ENCODE measurements at regions not wholly inside any gene's neighbourhood (a gene's known extent, or its start where the extent isn't known, plus 50 kb on each side); places are given as distances from the start of the nearest gene placed in this dataset.
"Not testable (repeated sequence)": the region's sequence is repeated elsewhere in the genome, so short reads cannot be mapped to it uniquely, and the experiment has no call there.

DNA sequence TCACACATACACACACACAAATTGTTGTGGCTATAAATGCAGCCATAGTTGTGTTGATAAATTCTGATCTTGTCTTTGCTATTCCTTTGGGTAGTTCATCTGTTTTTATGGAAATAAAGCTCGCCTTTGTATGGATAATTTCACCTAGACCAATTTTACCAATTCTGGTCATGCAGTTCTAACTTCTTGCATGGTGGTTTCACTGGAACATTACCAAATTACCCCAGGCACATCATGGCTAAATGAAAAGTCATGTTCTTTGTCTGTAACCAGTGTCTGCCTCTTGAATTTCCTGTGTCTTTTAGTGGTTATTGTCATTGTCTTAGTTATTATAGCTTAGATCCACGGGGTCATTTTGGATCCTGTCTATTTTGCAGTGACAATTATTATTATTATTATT lies 50.3 kb upstream of the TMC1 start:
- DNase-seq (ENCODE audit: low spot score): no peak

DNA sequence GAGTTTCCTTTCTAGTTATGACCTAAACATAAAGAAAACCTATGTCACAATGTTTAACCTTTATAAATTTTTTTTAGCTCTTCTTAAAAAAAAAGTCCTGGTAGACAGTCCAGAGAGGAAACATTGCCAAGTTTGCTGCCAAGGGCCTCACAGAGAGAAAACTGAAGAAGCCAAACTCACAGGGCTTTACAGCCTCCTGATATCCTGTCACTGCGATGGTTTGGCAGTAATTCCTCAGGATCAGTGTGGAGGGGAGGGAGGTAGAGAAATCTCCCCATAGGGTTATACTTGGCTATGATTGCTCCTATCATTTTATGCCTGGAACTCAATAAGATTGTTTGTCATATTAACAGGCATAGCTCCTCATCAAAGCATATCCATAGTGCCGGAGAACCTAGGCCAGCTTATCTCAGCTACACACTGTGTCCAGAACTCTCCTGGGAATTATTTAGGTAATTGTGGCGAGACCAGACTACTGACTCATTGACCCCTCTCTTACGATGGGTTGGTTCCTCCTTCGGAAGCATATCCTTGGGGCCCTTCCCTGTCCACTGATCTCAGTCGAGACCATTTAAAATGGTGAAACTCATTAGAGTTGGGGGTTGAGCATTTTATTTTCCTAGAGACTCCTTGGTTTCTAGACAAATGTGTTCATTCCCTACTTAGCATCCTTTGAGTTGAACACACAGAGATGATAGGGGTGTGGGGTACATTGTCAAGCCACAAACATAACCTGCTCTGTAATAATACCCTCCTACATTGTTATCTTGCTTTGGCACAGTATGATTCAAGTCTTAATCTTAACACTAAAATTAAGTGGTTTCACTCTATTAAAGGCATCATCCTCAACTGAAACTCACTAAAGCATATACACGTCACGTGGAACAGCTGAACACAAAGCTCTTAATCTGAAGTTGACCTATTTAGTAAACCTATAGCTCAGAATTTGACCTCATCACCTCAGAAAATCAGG lies 53.4 kb upstream of the TMC1 start:
- DNase-seq (ENCODE audit: low spot score): no peak

DNA sequence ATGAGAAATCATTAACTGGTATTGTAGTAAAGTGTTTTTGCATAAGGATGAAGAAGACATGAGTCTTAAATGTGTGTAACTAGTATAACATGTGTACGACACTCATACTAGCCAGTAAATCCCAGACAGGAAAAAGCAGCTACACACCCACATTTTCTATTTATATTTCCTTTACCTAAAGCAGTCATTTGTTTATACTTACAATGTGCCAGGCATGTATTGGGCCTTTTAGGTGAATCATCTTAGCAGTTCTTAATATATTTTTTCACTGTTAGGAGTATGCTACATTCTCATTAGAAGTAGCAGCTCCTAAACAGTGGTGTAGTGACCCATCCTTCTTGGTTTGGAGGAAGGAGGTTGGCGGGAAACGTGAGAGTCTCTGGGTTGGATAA lies 55.8 kb upstream of the TMC1 start:
- no peak for DNase-seq (ENCODE audit: low spot score)

DNA sequence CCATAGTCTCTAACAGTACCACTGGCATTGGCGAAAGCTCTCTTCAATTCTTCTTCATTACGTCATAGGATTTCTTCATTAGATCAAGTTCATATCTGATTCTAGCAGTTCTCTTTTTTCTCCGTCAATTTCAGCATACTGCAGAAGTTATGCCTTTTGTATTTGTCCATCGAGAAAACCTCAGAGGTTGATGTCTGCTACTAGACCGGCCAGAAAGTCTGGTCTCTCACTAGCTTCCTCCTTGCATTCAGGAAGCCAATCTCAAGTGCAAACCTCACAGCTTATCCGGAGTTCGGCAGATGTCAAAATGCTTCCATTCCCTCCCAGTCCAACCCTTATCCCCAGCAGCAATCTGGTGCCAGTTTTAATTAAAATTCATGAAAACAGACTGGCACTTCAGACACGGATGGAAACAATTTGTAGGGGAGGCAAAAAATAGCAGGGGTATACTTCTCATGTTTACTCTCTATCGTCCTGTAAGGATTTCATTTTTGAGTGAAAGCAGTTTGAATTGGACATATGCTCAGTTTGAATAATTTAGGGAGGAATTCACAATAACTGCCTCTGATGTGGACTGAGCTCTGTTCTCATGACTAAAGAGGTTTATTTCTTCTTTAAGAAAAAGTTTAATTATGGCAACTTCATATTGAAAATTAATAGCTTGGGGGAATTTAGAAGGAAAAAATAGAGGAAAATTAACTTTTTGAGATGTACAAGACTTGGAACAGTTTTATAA lies 56.4 kb upstream of the TMC1 start:
- DNase-seq (ENCODE audit: low spot score): no peak

DNA sequence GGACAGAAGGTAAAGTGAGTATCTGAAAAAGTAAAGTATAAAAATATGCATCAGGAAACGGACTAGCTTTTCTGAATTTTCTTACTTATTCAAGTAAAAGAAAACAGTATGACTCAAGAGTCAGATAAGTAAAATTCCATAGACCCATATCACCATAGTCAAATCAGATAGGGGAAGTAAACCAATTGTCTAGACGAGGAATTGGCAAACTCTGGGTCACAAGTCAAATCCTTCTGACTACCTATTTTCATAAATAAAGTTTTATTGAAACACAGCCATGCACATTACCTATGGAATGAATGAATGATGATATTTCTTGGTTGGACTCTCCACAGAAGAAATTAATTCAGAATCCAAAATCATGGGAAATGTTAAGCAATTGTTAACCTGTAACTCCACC lies 59.1 kb upstream of the TMC1 start:
- no peak for DNase-seq (ENCODE audit: low spot score)

DNA sequence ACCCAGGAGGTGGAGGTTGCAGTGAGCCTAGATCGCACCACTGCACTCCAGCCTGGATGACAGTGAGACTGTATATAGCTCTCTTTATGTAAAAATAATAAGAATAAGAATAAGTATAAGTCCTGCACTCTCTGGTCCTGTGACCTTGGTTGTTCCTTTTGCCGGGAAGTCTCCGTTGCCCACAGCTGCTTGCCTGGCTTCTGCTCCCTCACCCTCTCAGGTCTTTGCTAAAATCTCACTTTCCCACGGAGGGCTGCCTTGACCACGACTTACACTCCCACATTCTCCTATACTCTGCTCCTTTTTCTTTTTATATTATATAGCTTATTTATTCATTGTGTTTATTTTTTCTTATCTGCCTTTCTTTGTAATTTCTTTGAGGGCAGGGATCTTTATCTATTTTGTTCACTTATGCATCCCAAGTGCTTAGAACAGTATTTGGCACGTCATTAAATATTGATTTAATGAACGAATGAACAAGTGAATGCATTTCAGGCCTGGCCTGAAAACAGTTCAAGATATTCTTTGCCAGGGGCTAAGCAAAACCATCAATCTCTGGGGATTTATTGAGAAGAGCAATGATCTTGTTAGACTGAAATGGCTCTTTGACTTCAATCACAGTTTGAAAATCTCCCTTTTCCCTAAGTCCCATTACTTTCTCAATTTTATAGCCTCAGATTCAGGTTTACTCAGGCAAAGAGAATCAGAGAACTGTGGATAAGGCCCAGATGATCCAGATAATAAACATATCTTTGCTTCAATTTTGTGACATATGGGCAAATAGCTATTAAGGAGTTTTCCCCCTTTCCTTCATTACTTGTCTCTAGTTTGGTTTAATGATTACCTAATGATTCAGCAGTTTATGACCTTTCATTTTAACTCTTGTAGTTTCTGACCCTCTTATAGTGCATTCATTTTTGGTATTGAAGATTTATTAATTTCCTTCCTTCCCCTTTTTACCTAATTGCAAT lies 60.8 kb upstream of the TMC1 start:
- no peak for DNase-seq (ENCODE audit: low spot score)

DNA sequence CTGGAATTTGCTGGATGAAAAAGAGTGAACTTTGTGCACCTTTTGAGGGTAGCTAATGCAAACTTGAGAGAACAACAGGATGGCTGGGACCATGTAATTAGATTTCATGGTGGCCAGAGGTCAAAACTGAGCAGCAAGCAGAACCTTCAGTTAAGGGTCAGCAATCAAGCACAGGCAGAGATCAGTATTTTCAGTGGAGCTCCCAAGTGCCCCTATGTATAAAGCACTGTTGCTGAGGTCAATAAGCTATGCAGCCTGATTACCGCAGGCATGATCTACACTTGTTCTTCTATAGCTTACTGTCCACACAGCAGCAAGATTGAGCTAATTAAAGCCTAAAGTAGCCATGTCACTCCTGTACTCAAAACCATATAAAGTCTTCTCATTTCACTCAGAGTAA lies 62.1 kb upstream of the TMC1 start:
- DNase-seq (ENCODE audit: low spot score): no peak

DNA sequence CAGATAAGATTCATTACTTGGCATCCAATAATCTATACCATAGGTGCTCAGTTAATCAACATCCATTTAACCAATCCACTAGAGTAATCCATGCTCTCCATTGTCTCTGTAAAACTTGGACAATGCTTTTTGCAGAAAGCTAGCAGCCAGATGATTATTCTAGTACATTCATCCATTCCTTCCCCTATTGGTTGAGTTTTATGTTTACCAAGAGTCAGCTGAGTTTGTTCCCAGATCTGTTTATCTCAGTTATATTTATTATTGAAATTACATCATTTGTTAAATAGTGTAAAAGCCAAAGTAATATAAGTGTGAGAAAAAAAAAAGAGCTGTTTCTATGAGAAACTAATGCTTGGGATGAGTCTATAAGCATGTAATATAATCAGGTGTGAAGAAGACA lies 63.3 kb upstream of the TMC1 start:
- DNase-seq (ENCODE audit: low spot score): no peak

DNA sequence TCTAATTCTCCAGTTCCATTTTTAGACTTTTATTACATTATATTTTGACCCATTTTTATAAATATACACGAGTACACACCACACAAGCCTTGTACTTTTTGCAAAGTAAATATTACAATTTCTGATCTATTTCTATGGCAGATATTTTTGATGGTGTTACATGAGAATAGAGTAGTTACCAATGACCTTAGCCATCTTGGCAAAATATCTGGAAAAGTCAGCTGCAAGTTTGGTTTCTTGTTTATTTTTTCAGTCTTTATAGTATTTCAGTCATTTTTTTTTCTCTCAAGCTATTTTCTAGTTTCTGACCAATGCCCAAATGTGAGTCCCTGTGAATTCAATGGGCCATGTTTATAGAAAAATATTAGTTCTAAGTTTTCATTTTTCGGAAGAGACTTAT lies 64.0 kb upstream of the TMC1 start:
- DNase-seq (ENCODE audit: low spot score): no peak

DNA sequence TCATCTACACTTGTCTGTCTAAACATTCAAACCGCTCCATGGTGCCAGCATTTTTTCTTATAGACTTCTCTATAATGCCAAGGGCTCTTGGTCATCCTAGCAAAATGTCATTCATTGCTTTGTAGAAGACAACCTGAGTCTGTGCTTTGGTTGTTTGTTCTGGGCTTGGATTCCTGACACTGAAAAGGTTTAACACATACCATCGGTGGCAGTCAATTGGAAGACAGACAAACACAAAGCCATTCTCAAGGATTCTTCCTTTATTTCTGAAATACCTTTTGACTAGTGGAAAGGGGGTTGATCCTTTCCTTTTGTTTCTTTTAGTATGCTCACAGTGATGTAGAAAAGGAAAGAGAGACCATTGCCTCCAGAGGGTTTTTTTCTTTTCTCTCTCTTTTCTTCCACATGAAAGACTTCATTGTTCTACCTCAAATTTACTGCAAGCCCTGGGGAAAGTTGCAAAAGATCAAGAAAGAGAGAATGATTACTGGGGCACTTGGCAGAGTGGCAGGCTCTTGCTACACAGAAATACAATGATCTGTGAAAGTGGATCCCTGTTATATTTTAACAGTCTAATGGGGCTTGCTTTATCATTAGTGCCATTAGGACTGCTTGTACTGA lies 66.4 kb upstream of the TMC1 start:
- peak; percentile 64 for DNase-seq (ENCODE audit: low spot score)

DNA sequence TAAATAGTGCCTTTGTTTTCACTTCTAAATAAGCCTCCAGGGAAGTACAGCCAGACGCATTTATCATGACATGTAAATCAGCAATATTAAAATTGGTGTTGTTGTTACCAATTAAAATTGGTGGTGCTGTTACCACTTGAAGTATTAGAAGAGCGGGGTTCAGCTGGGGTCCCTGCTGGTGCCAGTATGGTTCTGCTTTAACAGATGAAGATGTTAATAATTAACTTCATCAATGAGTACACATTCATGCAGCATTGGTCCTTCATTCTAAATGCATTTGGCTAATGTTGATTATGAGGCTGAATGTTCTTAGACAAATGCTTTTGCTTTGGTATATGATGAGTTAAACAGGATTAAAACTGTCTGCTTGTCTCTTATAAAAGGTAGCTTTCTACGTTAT lies 67.6 kb upstream of the TMC1 start:
- no peak for DNase-seq (ENCODE audit: low spot score)

DNA sequence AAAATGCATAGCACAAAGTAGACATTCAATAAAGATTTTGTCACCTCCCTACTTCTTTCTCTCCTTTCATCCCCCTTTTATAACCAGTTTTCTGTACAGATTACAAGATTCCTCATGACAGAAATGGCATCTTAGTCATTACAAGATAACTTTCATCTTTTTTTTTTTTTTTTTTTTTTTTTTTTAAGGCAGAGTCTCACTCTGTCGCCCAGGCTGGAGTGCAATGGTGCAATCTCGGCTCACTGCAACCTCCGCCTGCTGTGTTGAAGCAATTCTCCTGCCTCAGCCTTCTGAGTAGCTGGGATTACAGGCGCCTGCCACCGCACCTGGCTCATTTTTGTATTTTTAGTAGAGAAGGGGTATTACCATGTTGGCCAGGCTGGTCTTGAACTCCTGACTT lies 75.2 kb upstream of the TMC1 start:
- not testable (repeated sequence) for DNase-seq (ENCODE audit: low spot score)

DNA sequence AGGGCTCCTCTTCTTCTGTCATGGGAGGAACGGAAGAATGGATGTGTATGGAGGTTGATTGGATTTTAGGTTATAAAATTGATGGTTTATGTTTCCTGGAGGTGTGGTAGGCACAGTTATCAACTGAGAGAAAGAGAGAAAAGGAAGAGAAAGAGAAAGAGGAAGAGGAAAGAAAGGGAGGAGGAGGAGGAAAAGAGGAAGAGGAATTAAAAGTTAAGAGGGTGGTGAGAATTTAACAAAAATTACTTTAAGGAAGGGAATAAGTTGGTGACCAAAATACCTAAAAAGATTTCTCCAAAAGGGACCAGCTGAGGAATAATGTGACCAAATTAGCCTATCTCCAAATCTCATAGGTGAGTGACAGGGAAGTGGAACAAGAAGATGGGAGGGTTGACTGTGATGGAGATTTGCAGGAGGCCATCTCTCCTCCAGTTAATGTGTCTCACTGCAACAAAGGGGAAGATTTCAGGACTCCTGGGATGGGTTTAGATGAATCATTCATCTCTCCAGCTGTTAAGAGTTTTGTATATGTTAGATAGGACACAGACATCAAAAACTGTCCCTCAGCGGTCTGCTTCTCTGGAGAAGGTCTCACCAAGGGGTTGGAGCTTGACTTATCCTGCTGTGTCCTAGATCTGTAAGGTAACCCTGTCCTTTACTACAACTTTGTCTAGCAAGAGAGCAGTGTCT lies 76.0 kb upstream of the TMC1 start:
- no peak for DNase-seq (ENCODE audit: low spot score)

DNA sequence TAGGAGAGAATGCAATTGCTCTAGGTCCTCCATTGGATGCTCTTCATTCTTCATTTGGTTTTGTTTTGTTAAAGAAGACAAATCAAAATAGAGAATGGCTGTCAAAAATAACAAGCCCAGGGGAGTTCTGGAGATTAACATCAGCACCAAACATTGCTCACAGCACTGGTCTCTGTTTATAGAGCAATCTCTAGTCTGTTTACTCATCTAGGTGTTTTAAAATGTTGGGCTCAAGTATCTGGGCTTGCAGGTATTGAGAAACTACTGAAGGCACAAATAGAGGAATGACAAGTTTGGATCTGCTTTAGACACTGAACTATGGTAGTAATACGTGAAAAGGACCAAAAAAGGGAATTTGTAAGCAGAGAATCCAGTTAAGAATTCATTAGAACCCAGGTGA lies 77.0 kb upstream of the TMC1 start:
- DNase-seq (ENCODE audit: low spot score): no peak

DNA sequence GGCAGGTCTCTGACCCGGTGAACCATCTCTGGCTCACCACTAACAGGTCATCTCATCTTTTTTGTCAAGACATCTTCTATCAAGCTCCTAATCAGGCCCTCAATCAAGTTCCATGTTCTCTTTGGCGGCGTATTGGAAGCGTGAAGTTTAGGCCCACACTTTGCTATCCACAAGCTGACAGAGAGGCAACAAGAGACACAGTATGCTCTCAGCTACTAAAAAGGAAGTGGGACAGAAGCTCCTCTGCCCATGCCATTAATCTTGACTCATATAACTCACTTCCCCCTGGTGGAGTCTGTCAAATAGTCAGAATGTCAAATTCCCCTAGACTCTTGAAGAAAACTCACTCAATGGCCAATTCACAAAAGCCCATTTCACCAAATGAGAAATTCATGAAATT lies 77.6 kb upstream of the TMC1 start:
- DNase-seq (ENCODE audit: low spot score): no peak

DNA sequence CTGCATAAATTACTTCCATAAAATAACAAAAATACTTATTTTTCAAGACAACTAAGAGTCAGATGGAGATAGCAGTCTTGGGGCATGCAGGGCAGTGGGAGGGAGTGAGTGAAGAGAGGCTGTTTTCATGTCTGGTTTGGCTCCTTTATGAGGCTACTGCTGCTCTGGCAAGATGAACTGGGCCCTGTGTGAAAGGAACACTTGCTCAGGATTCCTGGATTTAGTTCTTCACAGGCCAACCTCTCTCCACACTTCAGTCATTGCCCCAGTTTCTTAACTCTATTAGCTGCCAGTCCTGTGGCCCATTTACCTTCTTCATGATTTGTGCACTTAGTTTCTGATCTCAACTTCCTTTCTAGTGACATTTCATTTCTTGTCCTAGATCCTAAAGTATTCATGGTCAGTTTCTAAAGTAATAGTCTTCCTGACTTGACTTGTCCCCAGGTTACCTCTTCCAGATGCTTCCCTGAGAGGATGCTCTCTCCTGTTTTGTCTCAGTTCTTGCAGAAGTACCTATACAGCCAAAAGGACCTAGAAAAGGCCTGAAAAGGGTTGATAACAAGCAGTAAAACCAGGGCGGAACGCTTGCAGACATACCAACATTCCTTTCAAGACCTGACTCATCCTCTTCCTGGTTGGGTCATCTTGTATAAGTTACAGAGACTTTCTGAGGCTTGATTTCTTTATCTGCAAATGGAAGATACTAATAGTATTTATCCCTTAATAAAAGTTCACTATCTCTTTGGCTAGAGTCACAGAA lies 77.0 kb upstream of the ZFAND5 start:
- peak; percentile 42 for DNase-seq (ENCODE audit: low spot score)

DNA sequence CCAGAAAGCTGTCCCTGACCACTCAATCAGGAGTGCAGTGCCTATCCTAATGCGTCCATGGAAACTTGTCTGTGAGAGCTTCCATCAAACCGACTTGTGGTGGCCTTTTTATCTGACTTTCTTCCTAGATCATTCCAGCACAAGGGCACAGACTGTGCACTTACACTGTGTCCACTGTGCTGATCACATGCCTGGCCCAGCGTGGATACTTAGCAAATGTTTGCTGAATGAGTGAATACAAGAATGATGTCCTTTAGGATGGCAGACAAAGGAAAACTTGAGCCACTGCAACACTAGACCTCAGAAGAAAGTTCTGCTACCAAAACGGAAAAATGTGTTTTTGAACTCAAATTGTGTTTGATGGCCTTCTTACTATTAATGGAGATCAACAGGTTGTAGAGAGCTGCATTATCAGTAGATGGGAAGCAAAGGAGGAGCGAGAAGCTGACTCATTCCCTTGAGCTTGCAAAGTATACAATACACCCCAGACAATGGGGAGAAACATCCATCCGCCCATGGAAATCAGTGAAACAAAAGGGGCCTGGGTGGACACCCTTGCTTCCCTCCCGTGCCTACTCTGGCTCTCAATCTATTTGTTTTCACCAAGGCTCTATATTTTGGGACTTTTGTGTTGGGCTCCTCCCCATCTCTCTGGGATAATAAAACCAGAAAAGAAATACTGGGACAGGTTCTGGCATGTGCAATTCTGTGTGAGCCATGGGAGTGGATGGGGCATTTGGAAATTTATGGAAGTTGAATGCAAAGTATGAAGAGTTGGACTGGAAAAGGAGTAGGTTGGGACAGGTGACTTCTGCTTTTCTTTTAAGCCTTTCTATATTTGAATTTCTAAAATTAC lies 76.2 kb upstream of the ZFAND5 start:
- DNase-seq (ENCODE audit: low spot score): no peak

DNA sequence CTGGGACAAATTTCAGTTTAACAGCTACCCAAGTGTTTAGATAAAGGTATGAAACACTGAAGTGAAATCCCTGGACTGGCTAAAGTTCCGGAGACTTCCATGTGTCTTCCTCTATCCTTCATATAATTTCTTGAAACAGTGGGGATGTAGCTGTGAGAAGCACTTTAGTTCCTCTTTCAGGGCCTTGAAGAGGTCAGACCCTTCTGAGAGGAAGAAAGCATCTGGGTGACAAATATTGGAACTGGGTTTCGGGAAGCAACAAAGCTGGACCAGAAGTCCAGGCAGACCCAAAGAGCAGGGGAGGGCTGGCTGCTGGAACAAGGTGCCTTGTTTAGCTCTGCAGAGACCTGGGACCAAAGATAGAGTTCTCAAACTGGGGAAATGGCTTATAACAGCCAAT lies 75.4 kb upstream of the ZFAND5 start:
- no peak for DNase-seq (ENCODE audit: low spot score)

DNA sequence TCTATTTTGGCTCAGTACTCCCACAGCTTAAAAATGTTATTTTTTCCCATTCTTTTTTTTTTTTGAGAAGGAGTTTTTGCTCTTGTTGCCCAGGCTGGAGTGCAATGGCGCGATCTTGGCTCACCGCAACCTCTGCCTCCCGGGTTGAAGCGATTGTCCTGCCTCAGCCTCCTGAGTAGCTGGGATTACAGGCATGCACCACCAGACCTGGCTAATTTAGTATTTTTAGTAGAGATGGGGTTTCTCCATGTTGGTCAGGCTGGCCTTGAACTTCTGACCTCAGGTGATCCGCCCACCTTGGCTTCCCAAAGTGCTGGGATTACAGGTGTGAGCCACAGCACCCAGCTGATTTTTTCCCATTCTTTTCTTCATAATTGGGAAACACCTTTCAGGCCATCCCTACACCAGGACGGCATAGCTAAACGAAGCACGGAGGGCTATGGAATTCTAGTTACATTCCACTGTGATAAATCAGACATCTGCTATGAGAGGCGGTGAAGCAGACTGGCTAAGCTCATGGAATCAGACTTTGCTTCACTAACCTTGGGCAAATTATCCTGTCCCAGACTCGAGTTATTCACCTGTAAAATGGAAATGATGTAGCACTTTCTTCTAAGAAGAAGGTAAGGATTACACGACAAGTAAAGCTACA lies 68.7 kb upstream of the ZFAND5 start:
- not testable (repeated sequence) for DNase-seq (ENCODE audit: low spot score)
